IPS-20b (cell line): ENCODE measurements at regions not wholly inside any gene's neighbourhood (a gene's known extent, or its start where the extent isn't known, plus 50 kb on each side); places are given as distances from the start of the nearest gene placed in this dataset.

Experiments used
- H3K27ac ChIP-seq: one replicate; pipeline ENCODE4 v1.5.1; 2013; ENCODE audit warnings: low read length
- H3K27me3 ChIP-seq: 2 replicates; pipeline ENCODE4 v1.6.1; 2013; ENCODE audit warnings: mild to moderate bottlenecking, low read length, inconsistent platforms; ENCODE audit not compliant: insufficient read depth
- H3K36me3 ChIP-seq: 2 replicates; pipeline ENCODE4 v1.6.1; 2013; ENCODE audit warnings: low read depth, mild to moderate bottlenecking, inconsistent platforms, low read length, moderate library complexity; ENCODE audit not compliant: insufficient read depth
- H3K4me1 ChIP-seq: 2 replicates; pipeline ENCODE4 v1.6.1; 2013; ENCODE audit warnings: mild to moderate bottlenecking, control low read depth, inconsistent platforms, low read length, moderate library complexity; ENCODE audit not compliant: insufficient read depth
- H3K4me3 ChIP-seq: 2 replicates; pipeline ENCODE4 v1.5.1; 2013; ENCODE audit warnings: mild to moderate bottlenecking, low read length, inconsistent platforms
- H3K9ac ChIP-seq: 2 replicates; pipeline ENCODE4 v1.6.1; 2013; ENCODE audit warnings: low read depth, mild to moderate bottlenecking, inconsistent platforms, low read length, moderate library complexity
- H3K9me3 ChIP-seq: 2 replicates; pipeline ENCODE4 v1.6.1; 2013; ENCODE audit warnings: mild to moderate bottlenecking, low read depth, low read length, inconsistent platforms; ENCODE audit not compliant: insufficient read depth

GRCh38 chr4:175951794-175952193 lies 113.8 kb upstream of the WDR17 start:
- no peaks in the 10 kb centered on the region for H3K27me3 ChIP-seq
- H3K4me1 ChIP-seq, result no peaks in the 10 kb centered on the region
- H3K36me3 ChIP-seq, result no peaks in the 10 kb centered on the region
- no peak overlapping the region for H3K4me3 ChIP-seq
- no peak overlapping the region for H3K9ac ChIP-seq
- H3K9me3 ChIP-seq, result no peaks in the 10 kb centered on the region
- no peak overlapping the region for H3K27ac ChIP-seq

GRCh38 chr4:175953116-175953515 lies 112.5 kb upstream of the WDR17 start:
- no peaks in the 10 kb centered on the region for H3K27me3 ChIP-seq
- H3K9me3 ChIP-seq, result no peaks in the 10 kb centered on the region
- H3K27ac ChIP-seq, result no peak overlapping the region
- H3K4me3 ChIP-seq, result no peak overlapping the region
- no peaks in the 10 kb centered on the region for H3K4me1 ChIP-seq
- H3K9ac ChIP-seq, result no peak overlapping the region
- no peaks in the 10 kb centered on the region for H3K36me3 ChIP-seq

GRCh38 chr4:175953960-175954521 lies 111.6 kb upstream of the WDR17 start:
- H3K9ac ChIP-seq, result no peak overlapping the region
- no peaks in the 10 kb centered on the region for H3K27me3 ChIP-seq
- no peak overlapping the region for H3K27ac ChIP-seq
- no peak overlapping the region for H3K4me3 ChIP-seq
- H3K4me1 ChIP-seq, result no peaks in the 10 kb centered on the region
- no peaks in the 10 kb centered on the region for H3K9me3 ChIP-seq
- H3K36me3 ChIP-seq, result no peaks in the 10 kb centered on the region

GRCh38 chr4:175954685-175955084 lies 111.0 kb upstream of the WDR17 start:
- H3K27ac ChIP-seq, result no peak overlapping the region
- H3K36me3 ChIP-seq, result no peaks in the 10 kb centered on the region
- no peak overlapping the region for H3K4me3 ChIP-seq
- no peaks in the 10 kb centered on the region for H3K4me1 ChIP-seq
- H3K27me3 ChIP-seq, result no peaks in the 10 kb centered on the region
- no peaks in the 10 kb centered on the region for H3K9me3 ChIP-seq
- H3K9ac ChIP-seq, result no peak overlapping the region

GRCh38 chr4:175961604-175962003 lies 104.0 kb upstream of the WDR17 start:
- no peaks in the 10 kb centered on the region for H3K27me3 ChIP-seq
- no peak overlapping the region for H3K9ac ChIP-seq
- no peak overlapping the region for H3K4me3 ChIP-seq

GRCh38 chr4:175970072-175970471 lies 95.6 kb upstream of the WDR17 start:
- peaks cover 35% of the 10 kb centered on the region; the same call in 1 of the 2 replicates for H3K4me1 ChIP-seq
- H3K9me3 ChIP-seq, result peaks cover 14% of the 10 kb centered on the region
- peak overlapping the region; percentile 37; the same call in 1 of the 2 replicates for H3K9ac ChIP-seq
- H3K36me3 ChIP-seq, result no peaks in the 10 kb centered on the region
- H3K4me3 ChIP-seq, result no peak overlapping the region
- no peak overlapping the region for H3K27ac ChIP-seq
- no peaks in the 10 kb centered on the region for H3K27me3 ChIP-seq

More at GRCh38 chr4:175961604-175962003, 104.0 kb upstream of the WDR17 start:
- H3K27ac ChIP-seq, result no peak overlapping the region
- H3K4me1 ChIP-seq, result no peaks in the 10 kb centered on the region
- no peaks in the 10 kb centered on the region for H3K36me3 ChIP-seq
- no peaks in the 10 kb centered on the region for H3K9me3 ChIP-seq

GRCh38 chr4:175970724-175971123 lies 94.9 kb upstream of the WDR17 start:
- H3K27ac ChIP-seq, result no peak overlapping the region
- H3K27me3 ChIP-seq, result no peaks in the 10 kb centered on the region
- peaks cover 14% of the 10 kb centered on the region for H3K9me3 ChIP-seq
- peak overlapping the region; percentile 2; the same call in 1 of the 2 replicates for H3K4me3 ChIP-seq
- H3K4me1 ChIP-seq, result peaks cover 35% of the 10 kb centered on the region; the same call in 1 of the 2 replicates
- H3K9ac ChIP-seq, result peak overlapping the region; percentile 37; the same call in 1 of the 2 replicates
- no peaks in the 10 kb centered on the region for H3K36me3 ChIP-seq

GRCh38 chr4:175971388-175972179 lies 94.1 kb upstream of the WDR17 start:
- H3K36me3 ChIP-seq, result no peaks in the 10 kb centered on the region
- peaks cover 35% of the 10 kb centered on the region; the same call in 1 of the 2 replicates for H3K4me1 ChIP-seq
- H3K9ac ChIP-seq, result peak overlapping the region; percentile 35; the same call in 1 of the 2 replicates
- no peaks in the 10 kb centered on the region for H3K27me3 ChIP-seq
- no peak overlapping the region for H3K27ac ChIP-seq
- peak overlapping the region; percentile 40; the same call in 1 of the 2 replicates for H3K4me3 ChIP-seq
- peaks cover 14% of the 10 kb centered on the region for H3K9me3 ChIP-seq

- H3K4me1 ChIP-seq, result peaks cover 35% of the 10 kb centered on the region; the same call in 1 of the 2 replicates
- H3K27me3 ChIP-seq, result no peaks in the 10 kb centered on the region
- H3K9me3 ChIP-seq, result 0 out of 2 replicates have a peak, but pooled peaks cover under 1% of the 10 kb centered on the region
- H3K27ac ChIP-seq, result no peak overlapping the region
- no peaks in the 10 kb centered on the region for H3K36me3 ChIP-seq
- no peak overlapping the region for H3K4me3 ChIP-seq
- no peak overlapping the region for H3K9ac ChIP-seq
These were observed 92.4 kb upstream of the WDR17 start for GRCh38 chr4:175973027-175973923.

GRCh38 chr4:175983636-175984035 lies 82.0 kb upstream of the WDR17 start:
- no peak overlapping the region for H3K9ac ChIP-seq
- peaks cover 11% of the 10 kb centered on the region; the same call in 1 of the 2 replicates for H3K4me1 ChIP-seq
- no peak overlapping the region for H3K4me3 ChIP-seq
- H3K9me3 ChIP-seq, result no peaks in the 10 kb centered on the region
- no peaks in the 10 kb centered on the region for H3K36me3 ChIP-seq
- H3K27me3 ChIP-seq, result no peaks in the 10 kb centered on the region
- H3K27ac ChIP-seq, result no peak overlapping the region

GRCh38 chr4:175986668-175987067 lies 79.0 kb upstream of the WDR17 start:
- H3K9me3 ChIP-seq, result no peaks in the 10 kb centered on the region
- no peaks in the 10 kb centered on the region for H3K36me3 ChIP-seq
- H3K9ac ChIP-seq, result no peak overlapping the region
- H3K27ac ChIP-seq, result no peak overlapping the region
- no peak overlapping the region for H3K4me3 ChIP-seq
- peaks cover 13% of the 10 kb centered on the region; the same call in 1 of the 2 replicates for H3K4me1 ChIP-seq
- no peaks in the 10 kb centered on the region for H3K27me3 ChIP-seq
